ENCODE measurements at regions not wholly inside any gene's neighbourhood (a gene's known extent, or its start where the extent isn't known, plus 50 kb on each side); places are given as distances from the start of the nearest gene placed in this dataset.

GRCh38 chr1:239807361-239807760, 284.3 kb upstream of the FMN2 start:
- Histone ChIP-seq H3F3A (ENCODE audit: insufficient read depth, low read depth) (no peaks in the 10 kb centered on the region), H2AFZ (no peak overlapping the region), H3K79me2 (ENCODE audit: low read depth) (no peaks in the 10 kb centered on the region), H4K20me1 (ENCODE audit: insufficient read depth) (no peaks in the 10 kb centered on the region), H3K9me3 (ENCODE audit: insufficient read depth, low read depth) (no peaks in the 10 kb centered on the region), H3K27ac (no peak overlapping the region), H3K4me2 (no peak overlapping the region), H3K4me3 (no peak overlapping the region), H3K4me1 (replicated peaks; ENCODE audit: insufficient read depth) (no peaks in the 10 kb centered on the region), H3K9me2 (ENCODE audit: insufficient read depth) (no peaks in the 10 kb centered on the region), H3K36me3 (ENCODE audit: low read depth) (no peaks in the 10 kb centered on the region), H3K27me3 (ENCODE audit: insufficient read depth, low read depth) (no peaks in the 10 kb centered on the region)
- no peak for TF ChIP-seq EZH2 (IDR thresholded peaks at IDR 0.05; ENCODE audit: low read depth)
- TF ChIP-seq, protein P1, sequence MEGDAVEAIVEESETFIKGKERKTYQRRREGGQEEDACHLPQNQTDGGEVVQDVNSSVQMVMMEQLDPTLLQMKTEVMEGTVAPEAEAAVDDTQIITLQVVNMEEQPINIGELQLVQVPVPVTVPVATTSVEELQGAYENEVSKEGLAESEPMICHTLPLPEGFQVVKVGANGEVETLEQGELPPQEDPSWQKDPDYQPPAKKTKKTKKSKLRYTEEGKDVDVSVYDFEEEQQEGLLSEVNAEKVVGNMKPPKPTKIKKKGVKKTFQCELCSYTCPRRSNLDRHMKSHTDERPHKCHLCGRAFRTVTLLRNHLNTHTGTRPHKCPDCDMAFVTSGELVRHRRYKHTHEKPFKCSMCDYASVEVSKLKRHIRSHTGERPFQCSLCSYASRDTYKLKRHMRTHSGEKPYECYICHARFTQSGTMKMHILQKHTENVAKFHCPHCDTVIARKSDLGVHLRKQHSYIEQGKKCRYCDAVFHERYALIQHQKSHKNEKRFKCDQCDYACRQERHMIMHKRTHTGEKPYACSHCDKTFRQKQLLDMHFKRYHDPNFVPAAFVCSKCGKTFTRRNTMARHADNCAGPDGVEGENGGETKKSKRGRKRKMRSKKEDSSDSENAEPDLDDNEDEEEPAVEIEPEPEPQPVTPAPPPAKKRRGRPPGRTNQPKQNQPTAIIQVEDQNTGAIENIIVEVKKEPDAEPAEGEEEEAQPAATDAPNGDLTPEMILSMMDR (conservative IDR thresholded peaks at IDR 0.05): no peak
- no peak for DNase-seq
- intact Hi-C loops (cut with micrococcal nuclease; ENCODE audit: unreplicated experiment): no loop called here
- ChIA-PET CTCF (no interaction called here), POLR2A (ENCODE audit: unreplicated experiment) (no interaction called here)
- BruUV-seq (replicated peaks): no TSS peak

DNA sequence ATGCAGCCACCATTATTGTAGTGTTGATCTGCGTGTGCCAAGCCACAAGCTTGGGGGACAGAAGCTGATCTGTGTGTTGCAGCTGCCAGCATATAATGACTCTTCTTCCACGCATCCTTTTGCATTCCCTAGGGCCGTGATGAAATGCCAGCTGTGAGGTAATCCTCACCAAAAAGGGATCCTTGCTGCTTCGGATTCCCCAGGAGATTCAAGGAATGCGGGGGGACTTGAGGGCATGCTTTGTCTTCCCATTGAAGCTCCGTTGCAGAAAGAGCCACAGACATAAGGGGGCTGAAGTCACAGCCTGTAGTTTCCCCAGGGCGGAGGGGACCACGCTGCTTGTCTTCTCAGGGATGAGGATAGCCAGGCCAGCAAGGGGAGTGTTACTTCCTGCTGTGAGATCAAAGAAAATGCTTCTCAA, 281.6 kb upstream of the FMN2 start:
- Histone ChIP-seq H3K27ac (no peak overlapping the region), H2AFZ (no peak overlapping the region), H3K27me3 (ENCODE audit: insufficient read depth, low read depth) (no peaks in the 10 kb centered on the region), H3K4me2 (no peak overlapping the region), H3K4me3 (no peak overlapping the region), H3K4me1 (replicated peaks; ENCODE audit: insufficient read depth) (peaks cover 9% of the 10 kb centered on the region), H3K9me3 (ENCODE audit: insufficient read depth, low read depth) (no peaks in the 10 kb centered on the region), H4K20me1 (ENCODE audit: insufficient read depth) (no peaks in the 10 kb centered on the region), H3K79me2 (ENCODE audit: low read depth) (no peaks in the 10 kb centered on the region), H3F3A (ENCODE audit: insufficient read depth, low read depth) (peaks cover 14% of the 10 kb centered on the region), H3K36me3 (ENCODE audit: low read depth) (no peaks in the 10 kb centered on the region), H3K9me2 (ENCODE audit: insufficient read depth) (no peaks in the 10 kb centered on the region)
- DNase-seq: no peak
- CTCF ChIA-PET: no interaction called here
- intact Hi-C loops (cut with micrococcal nuclease; ENCODE audit: unreplicated experiment): loop anchor here (5.0 kb wide), 1 partner anchor 67 kb away; no protein-coding TSS in a partner anchor
- POLR2A ChIA-PET (ENCODE audit: unreplicated experiment): no interaction called here
- TF ChIP-seq, protein P1 (conservative IDR thresholded peaks at IDR 0.05): no peak
- no peak for TF ChIP-seq EZH2 (IDR thresholded peaks at IDR 0.05; ENCODE audit: low read depth)
- BruUV-seq (replicated peaks): no TSS peak

DNA sequence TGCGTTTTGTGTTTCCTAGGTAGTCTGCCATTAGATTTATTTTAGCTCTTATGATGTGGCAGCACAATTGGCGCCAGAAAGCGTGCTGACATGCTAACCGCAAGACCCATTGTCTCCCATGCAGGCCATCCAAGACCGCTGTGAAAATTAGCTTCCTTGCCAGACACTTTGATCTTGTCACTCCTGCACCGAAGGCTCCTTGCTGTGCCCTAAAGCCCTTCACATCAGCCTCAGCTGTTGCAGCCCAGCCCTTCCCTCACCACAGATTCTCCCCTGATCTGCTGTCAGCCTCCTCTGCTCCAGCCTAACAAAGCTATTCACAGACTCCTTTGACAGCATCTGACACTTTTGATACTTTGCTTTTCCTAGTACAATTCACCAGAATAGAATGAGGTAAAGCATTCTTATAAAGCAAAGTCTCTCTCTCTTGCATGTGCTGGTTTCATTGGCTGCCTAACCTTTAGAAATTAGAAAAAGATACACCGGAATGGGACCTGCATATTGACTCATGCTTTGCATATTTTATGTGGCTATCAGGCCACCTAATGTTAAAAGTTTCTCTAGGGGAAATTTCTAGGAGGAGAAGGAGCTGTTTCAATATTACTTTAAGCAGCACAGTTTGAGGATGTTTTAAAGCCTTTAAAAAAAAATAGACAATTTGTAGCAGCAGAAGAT, 280.3 kb upstream of the FMN2 start:
- Histone ChIP-seq H3F3A (ENCODE audit: insufficient read depth, low read depth) (peaks cover 24% of the 10 kb centered on the region), H4K20me1 (ENCODE audit: insufficient read depth) (no peaks in the 10 kb centered on the region), H3K4me2 (no peak overlapping the region), H3K4me1 (replicated peaks; ENCODE audit: insufficient read depth) (peaks cover 22% of the 10 kb centered on the region), H3K27me3 (ENCODE audit: insufficient read depth, low read depth) (no peaks in the 10 kb centered on the region), H3K9me3 (ENCODE audit: insufficient read depth, low read depth) (no peaks in the 10 kb centered on the region), H3K36me3 (ENCODE audit: low read depth) (no peaks in the 10 kb centered on the region), H3K4me3 (no peak overlapping the region), H3K9me2 (ENCODE audit: insufficient read depth) (no peaks in the 10 kb centered on the region), H2AFZ (no peak overlapping the region), H3K27ac (no peak overlapping the region), H3K79me2 (ENCODE audit: low read depth) (no peaks in the 10 kb centered on the region)
- CTCF ChIA-PET: no interaction called here
- no peak for DNase-seq
- intact Hi-C loops (cut with micrococcal nuclease; ENCODE audit: unreplicated experiment): loop anchor here (5.0 kb wide), 1 partner anchor 66 kb away; no protein-coding TSS in a partner anchor
- TF ChIP-seq, protein P1 (conservative IDR thresholded peaks at IDR 0.05): no peak
- no peak for TF ChIP-seq EZH2 (IDR thresholded peaks at IDR 0.05; ENCODE audit: low read depth)
- POLR2A ChIA-PET (ENCODE audit: unreplicated experiment): interaction anchor here (0.6 kb wide), 1 partner anchor 1974 kb away, joined by 3 read pairs; no protein-coding TSS in a partner anchor
- BruUV-seq (replicated peaks): no TSS peak

Measured in PC-9 (cell line).